ENCODE measurements at regions not wholly inside any gene's neighbourhood (a gene's known extent, or its start where the extent isn't known, plus 50 kb on each side); places are given as distances from the start of the nearest gene placed in this dataset.

DNA sequence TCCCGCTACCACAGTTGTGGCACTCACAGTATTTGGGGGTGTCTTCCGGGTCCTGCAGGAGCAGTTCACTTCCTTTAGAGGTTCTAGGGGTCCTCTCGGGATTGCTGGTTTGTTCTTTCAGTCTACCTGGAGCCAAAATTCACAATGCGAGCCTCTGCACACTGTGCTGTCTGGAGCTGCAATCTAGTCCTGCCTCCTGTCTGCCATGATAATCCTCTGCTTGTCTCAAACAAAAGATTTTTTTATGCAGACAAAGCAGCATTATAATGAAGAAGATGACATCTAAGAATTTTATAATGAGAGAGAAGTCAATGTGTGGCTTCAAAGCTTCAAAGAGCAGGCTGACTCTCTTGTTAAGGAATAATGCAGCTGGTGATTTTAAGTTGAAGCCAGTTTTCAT is 975.1 kb upstream of the GYPC start:
- TF ChIP-seq, protein P1, sequence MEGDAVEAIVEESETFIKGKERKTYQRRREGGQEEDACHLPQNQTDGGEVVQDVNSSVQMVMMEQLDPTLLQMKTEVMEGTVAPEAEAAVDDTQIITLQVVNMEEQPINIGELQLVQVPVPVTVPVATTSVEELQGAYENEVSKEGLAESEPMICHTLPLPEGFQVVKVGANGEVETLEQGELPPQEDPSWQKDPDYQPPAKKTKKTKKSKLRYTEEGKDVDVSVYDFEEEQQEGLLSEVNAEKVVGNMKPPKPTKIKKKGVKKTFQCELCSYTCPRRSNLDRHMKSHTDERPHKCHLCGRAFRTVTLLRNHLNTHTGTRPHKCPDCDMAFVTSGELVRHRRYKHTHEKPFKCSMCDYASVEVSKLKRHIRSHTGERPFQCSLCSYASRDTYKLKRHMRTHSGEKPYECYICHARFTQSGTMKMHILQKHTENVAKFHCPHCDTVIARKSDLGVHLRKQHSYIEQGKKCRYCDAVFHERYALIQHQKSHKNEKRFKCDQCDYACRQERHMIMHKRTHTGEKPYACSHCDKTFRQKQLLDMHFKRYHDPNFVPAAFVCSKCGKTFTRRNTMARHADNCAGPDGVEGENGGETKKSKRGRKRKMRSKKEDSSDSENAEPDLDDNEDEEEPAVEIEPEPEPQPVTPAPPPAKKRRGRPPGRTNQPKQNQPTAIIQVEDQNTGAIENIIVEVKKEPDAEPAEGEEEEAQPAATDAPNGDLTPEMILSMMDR (IDR thresholded peaks at IDR 0.05; ENCODE audit: low read depth, low read length): no peak
- TF ChIP-seq EZH2phosphoT487 (IDR thresholded peaks at IDR 0.05; ENCODE audit: low read depth): no peak
